ENCODE measurements at regions not wholly inside any gene's neighbourhood (a gene's known extent, or its start where the extent isn't known, plus 50 kb on each side); places are given as distances from the start of the nearest gene placed in this dataset.

- intact Hi-C loops (cut with DNase I), result no loop called here
- DNase-seq, result no peak
These were observed 275.8 kb upstream of the SESN3 start for GRCh38 chr11:95506777-95507176.

GRCh38 chr11:95505927-95506426 lies 275.0 kb upstream of the SESN3 start:
- no peak for DNase-seq
- intact Hi-C loops (cut with DNase I), result no loop called here

DNA sequence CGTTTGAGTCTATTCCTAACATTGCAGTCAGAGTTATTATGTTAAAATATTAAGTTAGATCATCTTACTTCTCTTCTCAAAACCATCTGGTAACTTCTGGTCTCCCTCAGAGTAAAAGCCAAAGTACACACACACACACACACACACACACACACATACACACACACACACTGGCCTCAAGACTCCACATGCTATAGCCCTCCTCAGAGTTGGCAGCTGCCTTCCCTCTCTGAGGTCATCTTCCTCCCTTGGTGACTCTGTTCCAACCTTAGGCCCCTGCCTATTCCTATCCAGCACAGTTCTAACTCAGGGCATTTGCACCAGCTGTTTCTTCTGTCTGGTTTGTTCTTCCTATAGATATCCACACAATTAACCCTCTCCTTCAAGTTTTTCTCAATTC lies 272.0 kb upstream of the SESN3 start:
- intact Hi-C loops (cut with DNase I), result no loop called here
- DNase-seq, result no peak

GRCh38 chr11:95502522-95502921 lies 271.5 kb upstream of the SESN3 start:
- DNase-seq, result no peak
- intact Hi-C loops (cut with DNase I), result no loop called here

- intact Hi-C loops (cut with DNase I), result no loop called here
These were observed 270.8 kb upstream of the SESN3 start for GRCh38 chr11:95501761-95502266.

GRCh38 chr11:95500466-95500865 lies 269.5 kb upstream of the SESN3 start:
- no peak for DNase-seq
- intact Hi-C loops (cut with DNase I), result no loop called here

More at GRCh38 chr11:95501761-95502266, 270.8 kb upstream of the SESN3 start:
- DNase-seq, result no peak

GRCh38 chr11:95499516-95500135 lies 268.6 kb upstream of the SESN3 start:
- no peak for DNase-seq
- intact Hi-C loops (cut with DNase I), result no loop called here

- DNase-seq, result no peak
- intact Hi-C loops (cut with DNase I), result no loop called here
These were observed 267.9 kb upstream of the SESN3 start for GRCh38 chr11:95498722-95499425.

GRCh38 chr11:95496901-95497300 lies 265.9 kb upstream of the SESN3 start:
- DNase-seq, result no peak
- intact Hi-C loops (cut with DNase I), result no loop called here

DNA sequence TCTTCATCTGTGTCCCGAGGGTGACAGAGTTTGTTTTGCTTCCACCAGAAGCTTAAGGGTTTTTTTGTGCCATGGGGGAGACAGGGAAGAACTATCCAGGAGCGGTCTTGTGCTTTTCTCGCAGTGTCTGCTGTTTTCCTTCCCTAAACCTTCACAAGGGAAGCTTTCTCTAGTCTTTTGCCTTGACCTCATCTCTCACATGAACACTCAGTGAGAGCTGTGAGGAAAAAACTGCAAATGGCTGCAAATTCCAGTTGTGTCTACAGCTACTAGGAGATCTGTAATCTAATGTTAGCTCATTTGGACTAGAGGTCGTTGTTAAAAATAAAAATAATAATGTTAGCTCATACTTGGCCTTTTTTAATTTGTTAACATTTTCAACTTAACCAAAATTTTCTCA lies 264.7 kb upstream of the SESN3 start:
- intact Hi-C loops (cut with DNase I), result no loop called here
- no peak for DNase-seq

- DNase-seq, result no peak
- intact Hi-C loops (cut with DNase I), result no loop called here
These were observed 263.9 kb upstream of the SESN3 start for GRCh38 chr11:95494856-95495255.

DNA sequence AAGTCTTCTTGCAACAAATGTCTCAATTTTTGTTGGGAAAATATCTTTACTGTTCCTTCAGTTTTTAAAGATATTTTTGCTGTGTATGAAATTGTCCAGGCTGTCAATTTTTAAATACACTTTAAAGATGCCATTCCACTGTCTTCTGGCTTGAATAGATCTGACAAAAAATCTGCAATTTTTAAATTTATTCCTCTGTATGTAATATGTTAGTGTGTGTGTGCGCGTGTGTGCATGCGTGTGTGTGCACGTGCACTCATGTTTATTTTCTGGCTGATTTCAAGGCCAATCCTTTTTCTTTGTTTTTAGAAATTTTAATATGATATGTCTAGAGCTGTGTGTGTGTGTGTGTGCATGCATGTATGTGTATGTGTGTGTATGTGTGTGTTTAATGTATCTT lies 263.2 kb upstream of the SESN3 start:
- intact Hi-C loops (cut with DNase I), result no loop called here
- DNase-seq, result no peak

GRCh38 chr11:95490625-95491024 lies 259.6 kb upstream of the SESN3 start:
- no peak for DNase-seq
- intact Hi-C loops (cut with DNase I), result no loop called here

GRCh38 chr11:95487938-95488337 lies 256.9 kb upstream of the SESN3 start:
- no peak for DNase-seq
- intact Hi-C loops (cut with DNase I), result no loop called here

- intact Hi-C loops (cut with DNase I), result no loop called here
- no peak for DNase-seq
These were observed 256.4 kb upstream of the SESN3 start for GRCh38 chr11:95487391-95487790.

- intact Hi-C loops (cut with DNase I), result no loop called here
- peak in 30 of 42 donors; percentile 3 to 61 (median 30) for DNase-seq
These were observed 256.0 kb upstream of the SESN3 start for GRCh38 chr11:95486979-95487378.

GRCh38 chr11:95486466-95486865 lies 255.5 kb upstream of the SESN3 start:
- intact Hi-C loops (cut with DNase I), result no loop called here
- DNase-seq, result peak in 3 of 42 donors; percentile 4 to 7 (median 4)

DNA sequence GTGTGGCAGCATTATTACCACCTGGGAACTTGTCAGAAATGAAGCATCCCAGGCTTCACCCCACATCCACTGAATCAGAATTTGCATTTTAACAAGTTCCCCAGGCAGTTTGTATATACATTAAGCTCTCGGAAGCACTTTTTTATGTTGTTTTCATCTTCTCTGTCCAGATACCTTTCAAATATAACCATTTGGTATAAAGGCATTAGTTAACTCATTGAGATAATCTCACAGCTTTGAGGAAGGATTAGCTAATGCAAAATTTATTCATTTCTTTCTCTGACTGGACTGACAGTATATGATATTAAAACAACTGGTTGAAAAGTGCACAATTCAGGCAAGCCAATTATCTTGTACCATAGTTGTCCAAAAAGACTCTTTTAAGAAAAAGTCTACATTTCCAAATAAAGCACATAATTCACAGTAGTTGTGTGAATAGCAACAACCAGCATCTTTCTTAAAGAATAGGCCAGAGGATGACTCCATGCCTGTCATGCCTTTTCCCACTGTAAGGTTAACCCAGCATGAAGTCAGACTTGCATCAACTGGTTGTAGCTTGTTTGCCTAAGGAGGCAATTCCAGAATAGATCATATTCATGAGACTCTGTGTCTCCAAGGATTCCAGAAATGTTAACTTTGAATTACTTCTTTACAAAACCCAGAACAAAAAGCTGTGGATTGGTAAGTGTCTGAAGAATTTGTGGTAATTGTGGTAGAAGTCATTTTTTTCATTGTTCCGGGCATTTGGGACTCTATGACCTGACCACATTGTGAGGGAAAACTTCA lies 254.3 kb upstream of the SESN3 start:
- no peak for DNase-seq
- intact Hi-C loops (cut with DNase I), result no loop called here

DNA sequence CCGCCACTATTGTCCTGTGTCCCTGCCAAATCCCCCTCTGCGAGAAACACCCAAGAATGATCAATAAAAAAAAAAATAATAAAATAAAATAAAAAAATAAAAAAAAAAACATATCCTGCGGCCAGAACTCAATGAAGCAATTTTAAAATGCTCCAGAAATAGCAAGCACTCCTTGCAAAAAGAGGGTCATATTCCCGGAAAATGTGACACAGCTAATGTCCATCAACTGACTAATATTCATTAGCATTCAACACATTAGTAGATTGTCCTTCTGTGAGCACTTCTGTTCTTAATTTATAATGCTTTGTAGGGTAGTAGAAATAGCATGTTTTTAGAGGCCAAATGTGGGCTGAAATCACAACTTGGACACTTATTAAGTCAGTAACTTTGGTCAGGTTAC lies 252.3 kb upstream of the SESN3 start:
- intact Hi-C loops (cut with DNase I), result no loop called here
- no peak for DNase-seq

DNA sequence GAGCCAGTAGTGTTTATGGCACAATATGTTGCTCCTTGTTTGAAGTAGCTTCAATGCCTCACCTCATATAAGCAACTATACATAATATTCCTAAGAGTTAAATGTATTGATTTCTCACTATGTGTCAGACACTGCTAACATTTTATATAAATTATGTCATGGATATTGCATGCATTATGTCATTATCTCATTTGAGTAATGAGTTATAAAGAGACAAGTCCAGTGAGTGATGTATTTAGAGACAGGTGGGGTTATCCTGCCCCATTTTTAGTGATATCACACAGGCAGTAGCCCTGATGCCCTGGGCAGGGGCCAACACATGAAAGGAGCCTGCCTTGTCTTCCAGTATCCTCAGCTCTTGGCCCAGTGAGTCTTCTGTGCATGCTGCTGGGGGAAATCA lies 247.0 kb upstream of the SESN3 start:
- DNase-seq, result no peak
- intact Hi-C loops (cut with DNase I), result no loop called here

All from head of caudate nucleus (tissue), 42 donors.